ENCODE measurements at regions not wholly inside any gene's neighbourhood (a gene's known extent, or its start where the extent isn't known, plus 50 kb on each side); places are given as distances from the start of the nearest gene placed in this dataset.

DNA sequence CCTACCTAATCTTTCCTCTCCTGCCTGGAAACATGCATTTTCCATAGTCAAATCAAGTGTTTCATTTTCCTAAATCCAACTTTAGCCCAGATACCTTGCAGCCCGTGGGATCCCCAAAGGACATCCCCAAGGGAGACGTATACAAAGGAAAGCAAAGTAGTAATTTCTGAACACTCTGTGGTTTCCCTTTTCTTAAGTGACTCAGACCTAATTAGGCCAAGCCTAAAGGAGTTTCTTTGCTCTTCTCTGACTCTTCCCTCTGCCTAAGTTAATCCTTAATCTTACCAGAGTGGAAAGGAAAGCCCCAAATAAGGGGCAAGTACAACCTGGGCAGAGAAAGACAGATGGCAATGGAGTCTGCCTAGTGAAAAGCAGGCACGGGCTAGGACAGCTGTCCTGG, 250.3 kb downstream of the SPTSSA start:
- H3K9me3 ChIP-seq = no peaks in the 10 kb centered on the region
- no peaks in the 10 kb centered on the region for H3K4me1 ChIP-seq (ENCODE audit: insufficient read depth)
- no peak overlapping the region for H3K4me3 ChIP-seq
- no peaks in the 10 kb centered on the region for H3K36me3 ChIP-seq
- no peak for DNase-seq
- TF ChIP-seq POLR2A (IDR thresholded peaks at IDR 0.05) (no peak), EP300 (IDR thresholded peaks at IDR 0.05) (no peak)
- TF ChIP-seq, protein P1, sequence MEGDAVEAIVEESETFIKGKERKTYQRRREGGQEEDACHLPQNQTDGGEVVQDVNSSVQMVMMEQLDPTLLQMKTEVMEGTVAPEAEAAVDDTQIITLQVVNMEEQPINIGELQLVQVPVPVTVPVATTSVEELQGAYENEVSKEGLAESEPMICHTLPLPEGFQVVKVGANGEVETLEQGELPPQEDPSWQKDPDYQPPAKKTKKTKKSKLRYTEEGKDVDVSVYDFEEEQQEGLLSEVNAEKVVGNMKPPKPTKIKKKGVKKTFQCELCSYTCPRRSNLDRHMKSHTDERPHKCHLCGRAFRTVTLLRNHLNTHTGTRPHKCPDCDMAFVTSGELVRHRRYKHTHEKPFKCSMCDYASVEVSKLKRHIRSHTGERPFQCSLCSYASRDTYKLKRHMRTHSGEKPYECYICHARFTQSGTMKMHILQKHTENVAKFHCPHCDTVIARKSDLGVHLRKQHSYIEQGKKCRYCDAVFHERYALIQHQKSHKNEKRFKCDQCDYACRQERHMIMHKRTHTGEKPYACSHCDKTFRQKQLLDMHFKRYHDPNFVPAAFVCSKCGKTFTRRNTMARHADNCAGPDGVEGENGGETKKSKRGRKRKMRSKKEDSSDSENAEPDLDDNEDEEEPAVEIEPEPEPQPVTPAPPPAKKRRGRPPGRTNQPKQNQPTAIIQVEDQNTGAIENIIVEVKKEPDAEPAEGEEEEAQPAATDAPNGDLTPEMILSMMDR (IDR thresholded peaks at IDR 0.05) = no peak
- WGBS, 3 donors = 78 to 83% (median 81%) methylated on average over 3 of the region's 3 CpGs
- H3K27me3 ChIP-seq = no peaks in the 10 kb centered on the region
- intact Hi-C loops (cut with DNase I) = loop anchor here in 1 of 4 donors (10.0 kb wide), 1 partner anchor 303 kb away; no protein-coding TSS in a partner anchor
- H3K27ac ChIP-seq = no peak overlapping the region

DNA sequence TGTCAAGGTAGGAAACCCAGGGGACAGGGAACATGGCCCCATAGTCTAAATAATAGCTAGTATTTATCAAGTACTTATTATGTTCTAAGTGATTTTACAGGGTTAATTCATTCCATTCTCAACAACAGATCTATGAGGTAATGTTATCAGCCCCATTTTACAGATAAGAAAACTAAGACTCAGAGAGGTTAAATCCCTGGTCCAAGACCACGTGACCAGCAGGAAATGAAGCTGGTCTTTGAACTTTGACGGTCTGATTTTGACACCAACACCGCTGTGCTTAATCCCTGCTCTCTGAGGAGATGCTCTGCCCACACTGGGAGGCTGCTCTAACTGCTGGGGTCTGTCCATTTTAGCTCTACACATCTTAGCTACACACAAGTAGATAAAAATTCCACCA, 253.5 kb downstream of the SPTSSA start:
- no peak for DNase-seq
- Histone ChIP-seq H3K9me3 (no peaks in the 10 kb centered on the region), H3K36me3 (no peaks in the 10 kb centered on the region), H3K27me3 (no peaks in the 10 kb centered on the region), H3K27ac (no peak overlapping the region), H3K4me1 (ENCODE audit: insufficient read depth) (no peaks in the 10 kb centered on the region), H3K4me3 (no peak overlapping the region)
- intact Hi-C loops (cut with DNase I) = no loop called here
- WGBS, 3 donors = 63 to 75% (median 68%) methylated on average over 3 of the region's 3 CpGs
- TF ChIP-seq, protein P1 (IDR thresholded peaks at IDR 0.05) = no peak
- TF ChIP-seq EP300 (IDR thresholded peaks at IDR 0.05) = no peak

DNA sequence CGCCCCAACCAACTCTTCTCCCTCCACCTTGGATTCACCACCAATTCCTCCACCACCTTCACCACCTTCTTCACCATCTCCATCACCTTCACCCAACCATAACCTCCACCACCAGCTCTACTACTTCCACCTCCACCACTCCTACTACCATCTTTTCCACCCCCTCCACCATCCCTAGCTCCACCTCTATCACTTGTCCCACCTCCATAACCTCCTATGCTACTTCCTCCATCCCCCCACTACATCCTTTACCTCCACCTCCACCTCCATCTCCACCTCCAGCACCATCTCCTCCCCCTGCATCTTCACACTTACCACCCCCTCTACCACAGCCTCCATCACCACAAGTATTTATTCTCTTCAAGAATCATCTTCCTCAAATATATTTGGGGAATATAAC, 254.9 kb upstream of the EGLN3 start:
- Histone ChIP-seq H3K4me1 (ENCODE audit: insufficient read depth) (no peaks in the 10 kb centered on the region), H3K9me3 (no peaks in the 10 kb centered on the region), H3K27me3 (no peaks in the 10 kb centered on the region), H3K4me3 (no peak overlapping the region), H3K36me3 (no peaks in the 10 kb centered on the region), H3K27ac (no peak overlapping the region)
- TF ChIP-seq POLR2A (IDR thresholded peaks at IDR 0.05) (no peak), EP300 (IDR thresholded peaks at IDR 0.05) (no peak)
- TF ChIP-seq, protein P1 (IDR thresholded peaks at IDR 0.05) = no peak
- WGBS, 3 donors = 94 to 100% (median 100%) methylated on average over 1 of the region's 1 CpG
- intact Hi-C loops (cut with DNase I) = no loop called here
- DNase-seq = no peak

DNA sequence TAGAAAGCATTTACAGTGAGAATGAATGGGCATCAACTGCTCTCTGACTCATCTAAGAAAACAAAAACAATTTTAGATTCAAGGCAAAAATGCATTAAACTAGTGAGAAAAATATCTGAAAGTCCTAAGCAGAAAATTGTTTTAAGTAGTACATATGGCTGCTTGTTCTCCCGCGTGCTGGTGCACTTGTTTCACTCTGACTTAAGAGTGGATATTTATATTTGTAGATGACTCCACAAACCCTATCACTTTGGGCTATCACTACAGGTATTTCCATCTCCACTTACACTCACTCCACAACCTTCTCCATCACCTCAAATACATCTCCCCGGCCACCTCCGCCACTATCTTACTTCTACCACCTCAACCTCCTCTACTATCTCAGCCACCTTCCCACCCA, 253.9 kb upstream of the EGLN3 start:
- 92 to 98% (median 95%) methylated on average over 4 of the region's 4 CpGs for WGBS, 3 donors

More for the DNA sequence above, 253.9 kb upstream of the EGLN3 start:
- H3K27me3 ChIP-seq = no peaks in the 10 kb centered on the region
- intact Hi-C loops (cut with DNase I) = no loop called here
- no peaks in the 10 kb centered on the region for H3K4me1 ChIP-seq (ENCODE audit: insufficient read depth)
- TF ChIP-seq, protein P1 (IDR thresholded peaks at IDR 0.05) = no peak
- no peak for TF ChIP-seq POLR2A (IDR thresholded peaks at IDR 0.05)
- no peak for TF ChIP-seq EP300 (IDR thresholded peaks at IDR 0.05)
- H3K36me3 ChIP-seq = no peaks in the 10 kb centered on the region
- no peak overlapping the region for H3K27ac ChIP-seq
- no peak overlapping the region for H3K4me3 ChIP-seq
- H3K9me3 ChIP-seq = no peaks in the 10 kb centered on the region
- DNase-seq = no peak
